HCT116 (cell line): ENCODE measurements at regions not wholly inside any gene's neighbourhood (a gene's known extent, or its start where the extent isn't known, plus 50 kb on each side); places are given as distances from the start of the nearest gene placed in this dataset.

Experiments
- ATAC-seq: fragments of 200-7000 bp; cut with Tn5 transposase; 2 replicates; pipeline ENCODE4 v1.9.1; 2020; ENCODE audit warnings: mild to moderate bottlenecking, moderate library complexity
- BruUV-seq: library from RNA; stranded (reverse); fragments of 400-500 nt; replicated peaks from 2 replicates; lab custom pipeline; 2021; lab: Mats Ljungman, UMichigan
- CTCF ChIA-PET: fragments of 300-600 bp; sonication (Branson Sonifier 250); formaldehyde crosslinking; loops from one replicate; lab custom pipeline; 2021; ENCODE audit warnings: antibody characterized with exemption; lab: Charles Lee
- POLR2A ChIA-PET: fragments of 300-600, 350-600 bp; sonication (Branson Sonifier 250); formaldehyde crosslinking; loops from one replicate; lab custom pipeline; 2021; ENCODE audit warnings: antibody characterized with exemption; lab: Charles Lee
- RAD21 ChIA-PET, 2 experiments: fragments of 300-600 bp; sonication (Branson Sonifier 250); formaldehyde crosslinking; loops; one replicate each; lab custom pipeline; 2023; ENCODE audit warnings: low total read pairs in 2 of 2; ENCODE audit not compliant: uncharacterized antibody in 2 of 2, unreplicated experiment in 2 of 2, low non-redundant PET in 1 of 2; lab: Charles Lee
- DNase-seq: peaks from one replicate; pipeline ENCODE4 v3.0.0-alpha.2; 2010; ENCODE audit warnings: low read depth, low spot score
- H2AFZ ChIP-seq: fragments of 200-600 bp; shearing (Covaris generic), sonication (generic); 2 replicates; pipeline ENCODE4 v1.6.1; 2017; ENCODE audit warnings: low read depth, mixed run types, mixed read lengths, antibody characterized with exemption, low read length; ENCODE audit not compliant: poor library complexity, severe bottlenecking
- H3K27ac ChIP-seq: 2 replicates; pipeline ENCODE4 v1.5.1; 2012; ENCODE audit warnings: low read depth, low read length
- H3K27me3 ChIP-seq: fragments of 200-600 bp; sonication (generic); 2 replicates; pipeline ENCODE4 v1.6.1; 2016; ENCODE audit warnings: mixed run types, low read length, mixed read lengths; ENCODE audit not compliant: insufficient read depth
- H3K36me3 ChIP-seq, 2 experiments: fragments of 200-500 bp in 1 of 2; fragments of 200-600 bp in 1 of 2; sonication (Bioruptor generic) in 1 of 2; sonication (generic) in 1 of 2; 2 replicates each; pipeline versions ENCODE4 v1.5.1 to v1.6.1; 2014 to 2016; ENCODE audit warnings: low read length in 2 of 2, inconsistent platforms in 1 of 2, mixed read lengths in 1 of 2, mixed run types in 1 of 2; ENCODE audit not compliant: insufficient read depth in 2 of 2, control insufficient read depth in 1 of 2
- H3K4me1 ChIP-seq, 2 experiments: fragments of 200-600 bp in 1 of 2; sonication (generic) in 1 of 2; 2 replicates each; pipeline versions ENCODE4 v1.5.1 to v1.6.1; 2012 to 2017; ENCODE audit warnings: low read length in 2 of 2, inconsistent platforms in 1 of 2, mild to moderate bottlenecking in 1 of 2, mixed read lengths in 1 of 2, mixed run types in 1 of 2, moderate library complexity in 1 of 2; ENCODE audit not compliant: insufficient read depth in 2 of 2, control insufficient read depth in 1 of 2
- H3K4me2 ChIP-seq: fragments of 200-600 bp; sonication (generic); 2 replicates; pipeline ENCODE4 v1.6.1; 2017; ENCODE audit warnings: mixed run types, low read length, mixed read lengths
- H3K4me3 ChIP-seq, 2 experiments: fragments of 200-600 bp in 1 of 2; sonication (generic) in 1 of 2; replicated peaks in 1 of 2; 2 replicates each; pipeline ENCODE4 v1.5.1; 2011 to 2016; ENCODE audit warnings: low read length in 2 of 2, control low read depth in 1 of 2, low read depth in 1 of 2, mild to moderate bottlenecking in 1 of 2, mixed read lengths in 1 of 2, mixed run types in 1 of 2
- H3K79me2 ChIP-seq: fragments of 200-600 bp; sonication (generic); 2 replicates; pipeline ENCODE4 v1.6.1; 2017; ENCODE audit warnings: mild to moderate bottlenecking, mixed run types, low read length, moderate library complexity, mixed read lengths; ENCODE audit not compliant: insufficient read depth
- H3K9ac ChIP-seq: fragments of 200-600 bp; sonication (generic); 2 replicates; pipeline ENCODE4 v1.6.1; 2016; ENCODE audit warnings: low read length, mixed read lengths
- H3K9me2 ChIP-seq: fragments of 200-600 bp; sonication (generic), shearing (Covaris generic); 2 replicates; pipeline ENCODE4 v1.6.1; 2017; ENCODE audit warnings: mixed run types, mild to moderate bottlenecking, moderate library complexity; ENCODE audit not compliant: insufficient read depth
- H3K9me3 ChIP-seq, 2 experiments: fragments of 200-500 bp in 1 of 2; fragments of 200-600 bp in 1 of 2; sonication (Bioruptor generic) in 1 of 2; sonication (generic) in 1 of 2; 2 replicates each; pipeline ENCODE4 v1.6.1; 2014 to 2017; ENCODE audit warnings: low read length in 2 of 2, mixed read lengths in 2 of 2, inconsistent platforms in 1 of 2, low read depth in 1 of 2, mild to moderate bottlenecking in 1 of 2, mixed run types in 1 of 2, moderate library complexity in 1 of 2; ENCODE audit not compliant: control insufficient read depth in 1 of 2, insufficient read depth in 1 of 2
- H4K20me1 ChIP-seq: fragments of 200-600 bp; sonication (generic), shearing (Covaris generic); 2 replicates; pipeline ENCODE4 v1.6.1; 2017; ENCODE audit warnings: mixed run types, mild to moderate bottlenecking, moderate library complexity; ENCODE audit not compliant: insufficient read depth
- CEBPB ChIP-seq: IDR thresholded peaks from 2 replicates; pipeline ENCODE4 v1.6.1; 2012; ENCODE audit warnings: low read depth
- CTCF ChIP-seq, 3 experiments: fragments of 200-600 bp in 1 of 3; sonication (generic) in 1 of 3; IDR thresholded peaks in 2 of 3; conservative IDR thresholded peaks in 1 of 3; 2 replicates each; pipeline ENCODE4 v1.5.1; 2012 to 2017; ENCODE audit warnings: low read depth in 2 of 3, low read length in 2 of 3, antibody characterized with exemption in 1 of 3, borderline replicate concordance in 1 of 3, control low read depth in 1 of 3, mild to moderate bottlenecking in 1 of 3, mixed read lengths in 1 of 3, mixed run types in 1 of 3, moderate library complexity in 1 of 3; ENCODE audit not compliant: insufficient read depth in 1 of 3
- ELF1 ChIP-seq: IDR thresholded peaks from 2 replicates; pipeline ENCODE4 v1.6.1; 2012; ENCODE audit warnings: low read depth, borderline replicate concordance
- EZH2phosphoT487 ChIP-seq: fragments of 200-600 bp; IDR thresholded peaks from 2 replicates; pipeline ENCODE4 v1.6.1; 2018; ENCODE audit warnings: antibody characterized with exemption, borderline replicate concordance
- FOSL1 ChIP-seq: IDR thresholded peaks from 2 replicates; pipeline ENCODE4 v1.6.1; 2012; ENCODE audit warnings: low read depth
- JUND ChIP-seq: IDR thresholded peaks from 2 replicates; pipeline ENCODE4 v1.6.1; 2012
- MAX ChIP-seq: IDR thresholded peaks from 2 replicates; pipeline ENCODE4 v1.6.1; 2012
- POLR2AphosphoS5 ChIP-seq: IDR thresholded peaks from 2 replicates; pipeline ENCODE4 v1.6.1; 2011; ENCODE audit warnings: mild to moderate bottlenecking, low read depth, low read length, moderate library complexity
- SP1 ChIP-seq: IDR thresholded peaks from 2 replicates; pipeline ENCODE4 v1.6.1; 2012; ENCODE audit warnings: low read depth
- SRF ChIP-seq: IDR thresholded peaks from 2 replicates; pipeline ENCODE4 v1.6.1; 2012; ENCODE audit warnings: low read depth
- ZBTB33 ChIP-seq: IDR thresholded peaks from 2 replicates; pipeline ENCODE4 v1.6.1; 2011; ENCODE audit warnings: mild to moderate bottlenecking, low read length, moderate library complexity; ENCODE audit not compliant: insufficient replicate concordance; ENCODE audit errors: extremely low read depth
- intact Hi-C: fragments of 100-400 bp; cut with micrococcal nuclease; formaldehyde crosslinking; loops from 2 replicates; pipeline ENCODE4 v1.10.0; 2022

- no peak for TF ChIP-seq ZBTB33
- TF ChIP-seq POLR2AphosphoS5: no peak
These were observed 801.6 kb downstream of the KCTD16 start (continued) for GRCh38 chr5:144972317-144972716.

GRCh38 chr5:144971108-144971850 lies 800.6 kb downstream of the KCTD16 start:
- Histone ChIP-seq H2AFZ (no peak overlapping the region), H3K79me2 (no peaks in the 10 kb centered on the region), H4K20me1 (no peaks in the 10 kb centered on the region), H3K4me3 (no peak overlapping the region), H3K9me3 (no peaks in the 10 kb centered on the region), H3K27ac (no peak overlapping the region), H3K27me3 (0 out of 2 replicates have a peak, but pooled peaks cover 3% of the 10 kb centered on the region), H3K4me1 (no peaks in the 10 kb centered on the region), H3K9me2 (no peaks in the 10 kb centered on the region), H3K36me3 (no peaks in the 10 kb centered on the region), H3K9ac (no peak overlapping the region), H3K4me2 (no peak overlapping the region)
- DNase-seq (no peak), ATAC-seq (no peak)
- intact Hi-C loops: no loop called here
- ChIA-PET POLR2A (no interaction called here), RAD21 (no interaction called here), CTCF (no interaction called here)
- no TSS peak for BruUV-seq
- TF ChIP-seq CEBPB: no peak

- H3K27ac ChIP-seq: no peak overlapping the region
- no peak overlapping the region for H3K9ac ChIP-seq
- RAD21 ChIA-PET: no interaction called here
- no peaks in the 10 kb centered on the region for H3K9me3 ChIP-seq
- intact Hi-C loops: no loop called here
- ATAC-seq (no peak), DNase-seq (no peak)
- H2AFZ ChIP-seq: no peak overlapping the region
- H3K36me3 ChIP-seq: no peaks in the 10 kb centered on the region
- H3K79me2 ChIP-seq: no peaks in the 10 kb centered on the region
- H3K4me3 ChIP-seq: no peak overlapping the region
- no TSS peak for BruUV-seq
- POLR2A ChIA-PET: no interaction called here
- H3K9me2 ChIP-seq: no peaks in the 10 kb centered on the region
- no peaks in the 10 kb centered on the region for H3K4me1 ChIP-seq
- no peaks in the 10 kb centered on the region; the same call in 1 of the 2 replicates for H3K27me3 ChIP-seq
- CTCF ChIA-PET: no interaction called here
- no peaks in the 10 kb centered on the region for H4K20me1 ChIP-seq
- no peak overlapping the region for H3K4me2 ChIP-seq
- no peak for TF ChIP-seq EZH2phosphoT487
- no peak for TF ChIP-seq ZBTB33
- no peak for TF ChIP-seq ELF1
- no peak for TF ChIP-seq FOSL1
- no peak for TF ChIP-seq POLR2AphosphoS5
- TF ChIP-seq SRF: no peak
- no peak for TF ChIP-seq CTCF (IDR thresholded peaks at IDR 0.05 in 2 of 3, conservative IDR thresholded peaks at IDR 0.05 in 1 of 3; ENCODE audit: borderline replicate concordance in 1 of 3, insufficient read depth in 1 of 3, low read depth in 2 of 3, low read length in 2 of 3)
- no peak for TF ChIP-seq JUND
- no peak for TF ChIP-seq SP1
- TF ChIP-seq MAX: no peak
These were observed 789.6 kb downstream of the KCTD16 start for GRCh38 chr5:144960296-144960695.
